GM10266 (cell line): ENCODE measurements at regions not wholly inside any gene's neighbourhood (a gene's known extent, or its start where the extent isn't known, plus 50 kb on each side); places are given as distances from the start of the nearest gene placed in this dataset.
A peak's percentile ranks its signal among the peaks of the same experiment; 100 is the strongest.
"Not testable (repeated sequence)": the region's sequence is repeated elsewhere in the genome, so short reads cannot be mapped to it uniquely, and the experiment has no call there.

ENCODE experiments used
- DNase-seq: peaks from one replicate; pipeline ENCODE4 v3.0.0; 2012; ENCODE audit errors: extremely low spot score
- TF ChIP-seq, protein P1 (sequence below): IDR thresholded peaks from 2 replicates; pipeline ENCODE4 v1.5.1; 2012; ENCODE audit warnings: mild to moderate bottlenecking, low read depth; ENCODE audit not compliant: control insufficient read depth, insufficient read depth; ENCODE audit errors: missing control alignments

DNA sequence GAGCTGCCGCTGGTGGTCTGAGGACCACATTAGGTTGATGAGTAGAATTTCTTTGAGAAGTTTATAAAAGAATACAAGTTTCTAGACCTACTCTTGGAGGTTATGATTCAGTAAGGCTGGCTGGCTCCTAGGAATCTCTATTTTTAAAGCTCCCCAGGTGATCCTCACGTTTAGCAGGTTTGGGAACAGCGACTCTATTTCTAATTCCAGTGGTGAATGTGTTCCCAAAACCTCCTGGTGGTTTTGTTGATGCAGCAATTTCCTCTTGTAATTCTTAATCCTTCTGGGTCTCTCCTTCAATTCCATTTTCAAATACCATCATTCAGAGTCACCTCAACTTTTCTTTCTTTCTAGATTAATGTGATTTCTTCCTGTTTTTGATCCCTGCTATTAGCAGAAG is 215.9 kb upstream of the RFX3 start:
- DNase-seq = no peak
- TF ChIP-seq, protein P1, sequence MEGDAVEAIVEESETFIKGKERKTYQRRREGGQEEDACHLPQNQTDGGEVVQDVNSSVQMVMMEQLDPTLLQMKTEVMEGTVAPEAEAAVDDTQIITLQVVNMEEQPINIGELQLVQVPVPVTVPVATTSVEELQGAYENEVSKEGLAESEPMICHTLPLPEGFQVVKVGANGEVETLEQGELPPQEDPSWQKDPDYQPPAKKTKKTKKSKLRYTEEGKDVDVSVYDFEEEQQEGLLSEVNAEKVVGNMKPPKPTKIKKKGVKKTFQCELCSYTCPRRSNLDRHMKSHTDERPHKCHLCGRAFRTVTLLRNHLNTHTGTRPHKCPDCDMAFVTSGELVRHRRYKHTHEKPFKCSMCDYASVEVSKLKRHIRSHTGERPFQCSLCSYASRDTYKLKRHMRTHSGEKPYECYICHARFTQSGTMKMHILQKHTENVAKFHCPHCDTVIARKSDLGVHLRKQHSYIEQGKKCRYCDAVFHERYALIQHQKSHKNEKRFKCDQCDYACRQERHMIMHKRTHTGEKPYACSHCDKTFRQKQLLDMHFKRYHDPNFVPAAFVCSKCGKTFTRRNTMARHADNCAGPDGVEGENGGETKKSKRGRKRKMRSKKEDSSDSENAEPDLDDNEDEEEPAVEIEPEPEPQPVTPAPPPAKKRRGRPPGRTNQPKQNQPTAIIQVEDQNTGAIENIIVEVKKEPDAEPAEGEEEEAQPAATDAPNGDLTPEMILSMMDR = no peak

DNA sequence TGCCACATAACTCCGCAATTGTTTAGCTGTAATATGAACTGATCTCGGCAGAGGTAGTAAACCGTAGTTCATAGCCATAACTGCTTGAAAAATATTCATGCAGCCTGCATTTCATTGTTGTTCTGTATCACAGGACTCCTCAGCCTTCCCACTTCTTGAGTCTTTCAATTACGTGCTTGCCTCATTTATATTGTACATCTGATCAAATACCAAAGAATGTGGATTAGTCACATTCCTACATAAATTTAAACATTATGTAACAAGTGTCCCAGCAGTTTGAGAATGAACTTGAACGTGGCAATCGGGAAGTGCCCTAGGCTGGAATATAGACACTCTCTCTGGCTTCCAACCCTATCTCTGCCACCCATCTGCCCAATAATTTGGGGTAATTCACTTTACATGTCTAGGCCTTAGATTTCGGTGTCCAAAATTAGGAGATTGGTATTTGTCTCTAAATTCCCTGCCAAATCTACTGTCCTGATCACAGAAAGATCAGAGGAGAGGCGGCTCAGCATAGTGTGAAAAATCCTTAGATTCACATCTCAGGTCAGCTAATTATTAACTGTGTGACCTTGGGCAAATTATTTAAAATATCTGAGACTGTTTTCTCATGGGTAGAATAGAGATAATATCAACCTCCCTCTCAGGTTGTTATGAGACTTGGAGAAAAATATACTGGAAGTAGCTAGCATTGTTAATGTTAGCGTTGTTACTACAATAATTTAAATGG is 215.1 kb upstream of the RFX3 start:
- TF ChIP-seq, protein P1 = no peak
- no peak for DNase-seq

DNA sequence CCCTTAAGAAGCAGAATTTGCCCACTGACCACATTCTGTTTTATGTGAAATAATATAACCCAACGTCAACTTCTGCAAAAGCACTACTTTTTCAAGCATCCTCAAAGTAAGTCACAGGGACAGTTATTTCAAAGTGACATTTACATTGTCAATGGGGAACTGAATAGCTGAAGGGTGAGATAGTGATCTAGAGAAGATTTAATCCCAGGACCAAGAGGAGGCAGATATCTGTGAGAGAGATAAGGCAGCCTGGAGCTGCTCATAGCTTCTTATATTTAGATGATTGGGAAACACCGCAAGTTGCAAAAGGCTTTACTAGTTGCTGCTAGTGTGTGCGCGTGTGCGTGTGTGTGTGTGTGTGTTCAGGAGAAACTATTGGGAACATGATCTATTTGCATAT is 210.4 kb upstream of the RFX3 start:
- DNase-seq = no peak
- TF ChIP-seq, protein P1 = no peak

DNA sequence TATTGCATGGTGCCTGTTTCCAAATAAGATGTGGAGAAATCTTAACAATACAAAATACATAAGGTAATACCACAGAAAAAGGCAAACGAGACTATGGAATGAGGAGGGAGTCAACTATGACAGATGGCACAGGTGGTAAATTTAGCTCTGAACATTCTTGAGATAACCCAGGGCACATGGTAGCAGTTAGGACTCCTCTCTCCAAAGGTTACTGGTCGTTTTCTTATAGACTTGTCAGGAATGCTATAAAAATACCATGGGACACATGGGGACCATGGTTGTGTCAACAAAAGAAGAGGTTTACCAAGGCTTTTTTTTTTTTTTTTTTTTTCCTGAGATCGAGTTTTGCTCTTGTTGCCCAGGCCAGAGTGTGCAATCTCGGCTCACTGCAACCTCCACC is 209.4 kb upstream of the RFX3 start:
- TF ChIP-seq, protein P1 = no peak
- no peak for DNase-seq

DNA sequence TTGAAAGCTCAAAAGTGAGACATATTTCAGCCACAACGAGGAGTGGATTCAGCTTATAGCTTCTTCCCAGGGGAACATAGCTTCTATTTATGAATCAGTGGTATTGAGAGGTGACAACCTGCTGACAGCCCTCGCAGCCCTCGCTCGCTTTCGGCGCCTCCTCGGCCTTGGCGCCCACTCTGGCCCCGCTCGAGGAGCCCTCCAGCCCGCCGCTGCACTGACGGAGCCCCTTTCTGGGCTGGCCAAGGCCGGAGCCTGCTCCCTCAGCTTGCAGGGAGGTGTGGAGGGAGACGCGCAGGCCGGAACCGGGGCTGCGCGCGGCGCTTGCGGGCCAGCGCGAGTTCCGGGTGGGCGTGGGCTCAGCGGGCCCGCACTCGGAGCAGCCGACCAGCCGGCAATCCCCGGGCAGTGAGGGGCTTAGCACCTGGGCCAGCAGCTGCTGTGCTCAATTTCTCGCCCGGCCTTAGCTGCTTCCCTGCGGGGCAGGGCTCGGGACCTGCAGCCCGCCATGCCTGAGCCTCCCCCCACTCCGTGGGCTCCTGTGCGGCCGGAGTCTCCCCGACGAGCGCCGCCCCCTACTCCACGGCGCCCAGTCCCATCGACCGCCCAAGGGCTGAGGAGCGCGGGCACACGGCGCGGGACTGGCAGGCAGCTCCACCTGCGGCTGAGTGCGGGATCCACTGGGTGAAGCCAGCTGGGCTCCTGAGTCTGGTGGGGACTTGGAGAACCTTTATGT is 207.9 kb upstream of the RFX3 start:
- DNase-seq = not testable (repeated sequence)

DNA sequence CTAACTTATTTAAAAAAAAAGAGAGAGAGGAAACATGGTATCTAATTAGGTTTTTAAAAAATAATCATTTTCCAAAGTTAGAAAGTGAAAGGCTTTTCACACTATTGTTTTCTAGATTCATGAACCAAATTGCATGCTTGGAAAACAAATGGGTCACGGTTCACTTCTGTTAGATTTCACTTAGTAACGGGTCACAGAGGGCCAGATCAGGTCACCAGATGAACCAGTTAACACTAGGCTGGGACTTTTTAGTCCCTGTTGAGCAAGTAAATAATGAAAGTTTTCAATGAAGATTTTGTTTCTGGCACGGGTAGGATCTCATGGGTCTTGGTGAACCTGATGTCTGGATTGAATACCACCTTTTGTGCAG is 207.2 kb upstream of the RFX3 start:
- TF ChIP-seq, protein P1 = no peak
- peak; percentile 29 for DNase-seq

DNA sequence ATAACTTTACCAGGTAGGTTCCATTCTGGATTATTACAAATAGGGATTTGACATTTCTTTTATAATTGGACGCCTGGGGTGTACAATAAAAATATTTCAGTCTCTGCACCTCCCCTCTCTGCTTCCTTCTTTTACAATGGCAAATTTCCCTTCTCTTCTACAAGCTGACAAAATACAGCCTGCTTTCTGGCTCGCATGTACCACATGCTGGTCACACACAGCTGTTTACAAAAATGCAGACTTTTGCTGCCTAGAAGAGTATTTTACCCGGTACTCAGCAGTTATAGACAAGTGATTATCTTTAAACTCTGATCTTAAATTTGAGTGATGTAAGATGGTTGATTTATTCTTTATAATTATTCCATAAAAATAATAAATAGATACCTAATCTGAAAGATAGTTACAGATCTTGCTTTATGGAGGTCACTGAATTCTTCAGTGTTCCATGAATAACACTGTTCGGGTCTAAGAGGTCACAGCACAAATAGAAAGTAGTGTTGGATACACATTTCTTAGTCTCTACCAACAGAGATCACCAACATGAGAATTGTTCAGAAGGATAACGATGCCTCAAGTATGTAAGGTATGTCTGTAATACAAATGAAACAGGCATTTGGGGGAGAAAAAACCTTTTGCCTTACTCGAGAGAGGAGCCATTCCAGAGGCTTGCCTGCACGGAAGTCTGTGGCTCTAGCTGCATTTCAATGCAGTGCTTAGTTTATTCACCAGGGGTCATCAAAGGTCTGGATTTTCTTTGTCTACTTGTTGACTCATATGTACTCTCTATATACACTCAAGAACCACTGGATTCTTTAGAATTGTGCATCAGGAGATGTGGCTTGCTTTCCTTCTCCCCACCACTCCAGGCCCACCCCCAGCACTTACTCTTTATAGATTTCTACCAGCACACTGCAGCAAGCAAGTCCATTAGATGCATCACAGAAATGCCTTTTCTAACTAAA is 206.6 kb upstream of the RFX3 start:
- TF ChIP-seq, protein P1 = peak; percentile 70
- DNase-seq = peak; percentile 80
